HS-5 (cell line): ENCODE measurements at regions not wholly inside any gene's neighbourhood (a gene's known extent, or its start where the extent isn't known, plus 50 kb on each side); places are given as distances from the start of the nearest gene placed in this dataset.

ENCODE experiments used
- DNase-seq: peaks from one replicate; pipeline ENCODE4 v3.0.0-alpha.2; 2012; ENCODE audit warnings: low read depth

- DNase-seq, result no peak
Measured at GRCh38 chr3:30169487-30169886, 436.9 kb upstream of the TGFBR2 start.

- DNase-seq, result no peak
Measured at GRCh38 chr3:30170681-30171438, 435.5 kb upstream of the TGFBR2 start.

GRCh38 chr3:30174357-30174756 is 432.0 kb upstream of the TGFBR2 start:
- DNase-seq, result no peak

GRCh38 chr3:30180310-30181177 is 425.9 kb upstream of the TGFBR2 start:
- DNase-seq, result no peak

GRCh38 chr3:30181178-30181465 is 425.3 kb upstream of the TGFBR2 start:
- no peak for DNase-seq

GRCh38 chr3:30181581-30181980 is 424.8 kb upstream of the TGFBR2 start:
- DNase-seq, result no peak

- no peak for DNase-seq
Measured at GRCh38 chr3:30183421-30183820, 423.0 kb upstream of the TGFBR2 start.

- DNase-seq, result no peak
Measured at GRCh38 chr3:30184091-30184810, 422.1 kb upstream of the TGFBR2 start.

GRCh38 chr3:30185872-30186271 is 420.5 kb upstream of the TGFBR2 start:
- no peak for DNase-seq

GRCh38 chr3:30186741-30187219 is 419.6 kb upstream of the TGFBR2 start:
- DNase-seq, result no peak

- DNase-seq, result no peak
Measured at GRCh38 chr3:30187366-30187765, 419.0 kb upstream of the TGFBR2 start.

- DNase-seq, result no peak
Measured at GRCh38 chr3:30188713-30189112, 417.7 kb upstream of the TGFBR2 start.

GRCh38 chr3:30189900-30190299 is 416.5 kb upstream of the TGFBR2 start:
- DNase-seq, result no peak

GRCh38 chr3:30193625-30194044 is 412.8 kb upstream of the TGFBR2 start:
- DNase-seq, result no peak

GRCh38 chr3:30195352-30195751 is 411.0 kb upstream of the TGFBR2 start:
- DNase-seq, result no peak

GRCh38 chr3:30198162-30198561 is 408.2 kb upstream of the TGFBR2 start:
- no peak for DNase-seq

GRCh38 chr3:30199096-30199759 is 407.2 kb upstream of the TGFBR2 start:
- no peak for DNase-seq

GRCh38 chr3:30199855-30200254 is 406.5 kb upstream of the TGFBR2 start:
- DNase-seq, result no peak

GRCh38 chr3:30201715-30202114 is 404.7 kb upstream of the TGFBR2 start:
- no peak for DNase-seq

- no peak for DNase-seq
Measured at GRCh38 chr3:30203301-30203700, 403.1 kb upstream of the TGFBR2 start.

GRCh38 chr3:30204126-30204525 is 402.3 kb upstream of the TGFBR2 start:
- no peak for DNase-seq

- no peak for DNase-seq
Measured at GRCh38 chr3:30206051-30206450, 400.4 kb upstream of the TGFBR2 start.
